Stimulated activated CD8-positive, alpha-beta memory T cell treated with anti-CD3 and anti-CD28 coated beads, Interleukin-12 subunit alpha, Interleukin-12 subunit beta, amount 100 ng/mL, for 24 hours (primary cell): ENCODE measurements at regions not wholly inside any gene's neighbourhood (a gene's known extent, or its start where the extent isn't known, plus 50 kb on each side); places are given as distances from the start of the nearest gene placed in this dataset.

Experiments used
- DNase-seq: peaks from one replicate; pipeline ENCODE4 v3.0.0-alpha.2; 2020; ENCODE audit errors: extremely low read depth

- DNase-seq = no peak
These were observed 424.3 kb downstream of the SLC4A3 start for GRCh38 chr2:220051716-220052115.

- DNase-seq = no peak
These were observed 426.5 kb downstream of the SLC4A3 start for GRCh38 chr2:220053919-220054318.

- no peak for DNase-seq
These were observed 430.0 kb downstream of the SLC4A3 start for GRCh38 chr2:220057391-220057790.

- no peak for DNase-seq
These were observed 430.5 kb downstream of the SLC4A3 start for GRCh38 chr2:220057916-220058315.

GRCh38 chr2:220064111-220065030 is 436.9 kb downstream of the SLC4A3 start:
- no peak for DNase-seq

GRCh38 chr2:220065581-220065980 is 438.2 kb downstream of the SLC4A3 start:
- no peak for DNase-seq

GRCh38 chr2:220068846-220069245 is 441.4 kb downstream of the SLC4A3 start:
- no peak for DNase-seq

GRCh38 chr2:220070349-220070748 is 442.9 kb downstream of the SLC4A3 start:
- DNase-seq = no peak

- no peak for DNase-seq
These were observed 444.3 kb downstream of the SLC4A3 start for GRCh38 chr2:220071696-220072095.

GRCh38 chr2:220072669-220073220 is 445.3 kb downstream of the SLC4A3 start:
- DNase-seq = no peak

GRCh38 chr2:220075835-220076234 is 448.4 kb downstream of the SLC4A3 start:
- DNase-seq = no peak

- no peak for DNase-seq
These were observed 449.3 kb downstream of the SLC4A3 start for GRCh38 chr2:220076734-220077133.

- DNase-seq = no peak
These were observed 450.1 kb downstream of the SLC4A3 start for GRCh38 chr2:220077488-220077887.

- no peak for DNase-seq
These were observed 451.0 kb downstream of the SLC4A3 start for GRCh38 chr2:220078439-220078838.

GRCh38 chr2:220079595-220079994 is 452.2 kb downstream of the SLC4A3 start:
- no peak for DNase-seq

- no peak for DNase-seq
These were observed 453.7 kb downstream of the SLC4A3 start for GRCh38 chr2:220081171-220081570.

GRCh38 chr2:220090050-220090449 is 462.6 kb downstream of the SLC4A3 start:
- no peak for DNase-seq

GRCh38 chr2:220096406-220096805 is 469.0 kb downstream of the SLC4A3 start:
- no peak for DNase-seq

GRCh38 chr2:220101980-220102379 is 474.6 kb downstream of the SLC4A3 start:
- DNase-seq = no peak

GRCh38 chr2:220103596-220103995 is 476.2 kb downstream of the SLC4A3 start:
- no peak for DNase-seq

- DNase-seq = no peak
These were observed 477.5 kb downstream of the SLC4A3 start for GRCh38 chr2:220104871-220105351.

- no peak for DNase-seq
These were observed 478.6 kb downstream of the SLC4A3 start for GRCh38 chr2:220106065-220106464.

- DNase-seq = no peak
These were observed 480.0 kb downstream of the SLC4A3 start for GRCh38 chr2:220107380-220107791.
